ENCODE measurements at regions not wholly inside any gene's neighbourhood (a gene's known extent, or its start where the extent isn't known, plus 50 kb on each side); places are given as distances from the start of the nearest gene placed in this dataset.

GRCh38 chr11:40030867-40031266 is 1428.6 kb downstream of the LRRC4C start:
- TF ChIP-seq, protein P1, sequence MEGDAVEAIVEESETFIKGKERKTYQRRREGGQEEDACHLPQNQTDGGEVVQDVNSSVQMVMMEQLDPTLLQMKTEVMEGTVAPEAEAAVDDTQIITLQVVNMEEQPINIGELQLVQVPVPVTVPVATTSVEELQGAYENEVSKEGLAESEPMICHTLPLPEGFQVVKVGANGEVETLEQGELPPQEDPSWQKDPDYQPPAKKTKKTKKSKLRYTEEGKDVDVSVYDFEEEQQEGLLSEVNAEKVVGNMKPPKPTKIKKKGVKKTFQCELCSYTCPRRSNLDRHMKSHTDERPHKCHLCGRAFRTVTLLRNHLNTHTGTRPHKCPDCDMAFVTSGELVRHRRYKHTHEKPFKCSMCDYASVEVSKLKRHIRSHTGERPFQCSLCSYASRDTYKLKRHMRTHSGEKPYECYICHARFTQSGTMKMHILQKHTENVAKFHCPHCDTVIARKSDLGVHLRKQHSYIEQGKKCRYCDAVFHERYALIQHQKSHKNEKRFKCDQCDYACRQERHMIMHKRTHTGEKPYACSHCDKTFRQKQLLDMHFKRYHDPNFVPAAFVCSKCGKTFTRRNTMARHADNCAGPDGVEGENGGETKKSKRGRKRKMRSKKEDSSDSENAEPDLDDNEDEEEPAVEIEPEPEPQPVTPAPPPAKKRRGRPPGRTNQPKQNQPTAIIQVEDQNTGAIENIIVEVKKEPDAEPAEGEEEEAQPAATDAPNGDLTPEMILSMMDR (conservative IDR thresholded peaks at IDR 0.05; ENCODE audit: low read length), result no peak
- no peak for TF ChIP-seq EZH2phosphoT487 (IDR thresholded peaks at IDR 0.05; ENCODE audit: borderline replicate concordance, low read depth, low read length)
